Suppressor macrophage treated with lipopolysaccharide for 4 hours (primary cell): ENCODE measurements at regions not wholly inside any gene's neighbourhood (a gene's known extent, or its start where the extent isn't known, plus 50 kb on each side); places are given as distances from the start of the nearest gene placed in this dataset.

Source experiments
- DNase-seq: peaks from one replicate; pipeline ENCODE4 v3.0.0-alpha.2; 2020

GRCh38 chr5:173720953-173721600 is 104.6 kb upstream of the BOD1 start:
- DNase-seq = no peak

GRCh38 chr5:173721601-173722232 is 105.3 kb upstream of the BOD1 start:
- no peak for DNase-seq

GRCh38 chr5:173726846-173727557 is 110.6 kb upstream of the BOD1 start:
- DNase-seq = peak; percentile 23

- DNase-seq = no peak
These were observed 111.7 kb upstream of the BOD1 start for GRCh38 chr5:173727839-173728778.

GRCh38 chr5:173729079-173729765 is 112.8 kb upstream of the BOD1 start:
- no peak for DNase-seq

- no peak for DNase-seq
These were observed 114.3 kb upstream of the BOD1 start for GRCh38 chr5:173730632-173731298.

GRCh38 chr5:173733021-173733420 is 116.6 kb upstream of the BOD1 start:
- no peak for DNase-seq

- no peak for DNase-seq
These were observed 117.0 kb upstream of the BOD1 start for GRCh38 chr5:173733425-173733824.

GRCh38 chr5:173733831-173734501 is 117.5 kb upstream of the BOD1 start:
- DNase-seq = no peak

- DNase-seq = no peak
These were observed 118.3 kb upstream of the BOD1 start for GRCh38 chr5:173734716-173735115.

GRCh38 chr5:173735184-173735583 is 118.7 kb upstream of the BOD1 start:
- DNase-seq = no peak

- DNase-seq = no peak
These were observed 119.2 kb upstream of the BOD1 start for GRCh38 chr5:173735691-173736090.

- DNase-seq = no peak
These were observed 119.9 kb upstream of the BOD1 start for GRCh38 chr5:173736374-173736773.

GRCh38 chr5:173736923-173737412 is 120.5 kb upstream of the BOD1 start:
- DNase-seq = no peak

GRCh38 chr5:173739741-173740140 is 123.3 kb upstream of the BOD1 start:
- no peak for DNase-seq

GRCh38 chr5:173740400-173740799 is 124.0 kb upstream of the BOD1 start:
- no peak for DNase-seq

- no peak for DNase-seq
These were observed 124.6 kb upstream of the BOD1 start for GRCh38 chr5:173741087-173741486.

- no peak for DNase-seq
These were observed 125.4 kb upstream of the BOD1 start for GRCh38 chr5:173741729-173742431.

- peak; percentile 87 for DNase-seq
These were observed 126.0 kb upstream of the BOD1 start for GRCh38 chr5:173742432-173742816.

GRCh38 chr5:173743641-173744343 is 127.3 kb upstream of the BOD1 start:
- DNase-seq = no peak
